Right lobe of liver (tissue), 4 donors: ENCODE measurements at regions not wholly inside any gene's neighbourhood (a gene's known extent, or its start where the extent isn't known, plus 50 kb on each side); places are given as distances from the start of the nearest gene placed in this dataset.

Source experiments
- CTCF ChIP-seq, 4 donors: fragments of 200-600 bp in 3 of 4; fragments of 450-650 bp in 1 of 4; IDR thresholded peaks; one replicate each; pipeline versions ENCODE4 v1.5.1 to v1.8.0; 2016 to 2022; ENCODE audit warnings: antibody characterized with exemption in 4 of 4, mild to moderate bottlenecking in 2 of 4
- POLR2A ChIP-seq: fragments of 450-650 bp; IDR thresholded peaks from one replicate; pipeline ENCODE4 v1.6.1; 2017; ENCODE audit warnings: antibody characterized with exemption, mild to moderate bottlenecking
- donor health status: DM: no; HTN: no; CAD: no.
- donor health status: DM: no; HTN: no; CAD: no.
- donor health status: DM: no; HTN: yes; CAD: no.

GRCh38 chr7:33707427-33707826 lies 197.9 kb upstream of the BMPER start:
- no peak for TF ChIP-seq CTCF (IDR thresholded peaks at IDR 0.05)
- TF ChIP-seq POLR2A = no peak
